K562 (cell line): ENCODE measurements at regions not wholly inside any gene's neighbourhood (a gene's known extent, or its start where the extent isn't known, plus 50 kb on each side); places are given as distances from the start of the nearest gene placed in this dataset.

Experiments
- CHD2 ChIP-seq: IDR thresholded peaks from 2 replicates; pipeline ENCODE4 v1.6.1; 2011; ENCODE audit warnings: low read depth, low read length
- KAT7 ChIP-seq: sonication (generic); formaldehyde crosslinking; IDR thresholded peaks from 2 replicates; pipeline ENCODE4 v1.8.0; 2022; ENCODE audit warnings: missing genetic modification reagents, mild to moderate bottlenecking, borderline replicate concordance
- MYC ChIP-seq, 2 experiments: fragments of 250-450 bp in 1 of 2; sonication (Bioruptor Pico) in 1 of 2; IDR thresholded peaks; 2 replicates each; pipeline versions ENCODE4 v1.5.1 to v1.6.1; 2012 to 2021; ENCODE audit warnings: low read depth in 2 of 2, borderline replicate concordance in 1 of 2, improper control_type of control experiment in 1 of 2, low read length in 1 of 2, mild to moderate bottlenecking in 1 of 2, moderate library complexity in 1 of 2
- POLR2A ChIP-seq: fragments of 450-650 bp; conservative IDR thresholded peaks from 2 replicates; pipeline ENCODE4 v1.6.1; 2016
- POLR2AphosphoS5 ChIP-seq: IDR thresholded peaks from 2 replicates; pipeline ENCODE4 v1.6.1; 2011; ENCODE audit warnings: mild to moderate bottlenecking, low read depth, low read length, moderate library complexity; ENCODE audit not compliant: control insufficient read depth, insufficient read depth
- ZC3H11A ChIP-seq: IDR thresholded peaks from 2 replicates; pipeline ENCODE4 v1.6.1; 2012; ENCODE audit warnings: low read depth, low read length, improper control_type of control experiment
- TF ChIP-seq, protein P1 (sequence below): fragments of 250-450 bp; sonication (Bioruptor Pico); IDR thresholded peaks from 2 replicates; pipeline ENCODE4 v1.4.0; 2020; ENCODE audit warnings: mild to moderate bottlenecking, moderate library complexity, borderline replicate concordance
- TF ChIP-seq, protein P2 (sequence below), 3 experiments: IDR thresholded peaks in 2 of 3; conservative IDR thresholded peaks in 1 of 3; 2 replicates each; pipeline ENCODE4 v1.5.1; 2011 to 2012; ENCODE audit warnings: low read length in 3 of 3, mild to moderate bottlenecking in 3 of 3, control low read depth in 2 of 3, improper control_type of control experiment in 1 of 3, inconsistent platforms in 1 of 3, low read depth in 1 of 3, mixed read lengths in 1 of 3, moderate library complexity in 1 of 3; ENCODE audit not compliant: insufficient read depth in 2 of 3
- TF ChIP-seq, protein P3 (sequence below): sonication (generic); formaldehyde crosslinking; IDR thresholded peaks from 2 replicates; pipeline ENCODE4 v1.8.0; 2022; ENCODE audit warnings: mild to moderate bottlenecking, low read depth, missing genetic modification reagents

DNA sequence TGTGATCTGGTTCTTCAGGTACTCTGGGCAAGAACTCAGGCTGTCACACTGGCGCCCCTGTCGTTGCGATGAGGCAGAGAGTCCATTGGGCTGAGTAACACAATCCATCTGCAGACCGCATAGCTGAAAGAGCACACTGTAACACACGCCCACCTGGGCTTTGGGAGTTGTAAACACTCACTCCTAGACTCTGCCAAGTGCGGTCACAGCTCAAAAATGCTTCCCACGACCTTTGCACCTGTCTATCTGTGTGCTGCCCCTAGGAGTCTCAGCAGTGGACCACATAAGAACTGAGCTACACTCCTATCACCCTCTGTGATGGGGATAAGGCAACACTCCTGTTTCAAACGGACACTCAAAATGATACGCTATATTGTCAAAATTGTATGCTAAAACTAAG lies 2028.3 kb downstream of the PCDH7 start:
- TF ChIP-seq CHD2 (no peak), ZC3H11A (no peak), MYC (IDR thresholded peaks at IDR 0.05; ENCODE audit: low read depth, low read length) (no peak), MYC (CRISPR knock-in tag; IDR thresholded peaks at IDR 0.05; ENCODE audit: borderline replicate concordance, low read depth) (no peak), POLR2A (no peak), POLR2AphosphoS5 (no peak), KAT7 (CRISPR knock-in tag) (no peak)
- TF ChIP-seq, protein P1, sequence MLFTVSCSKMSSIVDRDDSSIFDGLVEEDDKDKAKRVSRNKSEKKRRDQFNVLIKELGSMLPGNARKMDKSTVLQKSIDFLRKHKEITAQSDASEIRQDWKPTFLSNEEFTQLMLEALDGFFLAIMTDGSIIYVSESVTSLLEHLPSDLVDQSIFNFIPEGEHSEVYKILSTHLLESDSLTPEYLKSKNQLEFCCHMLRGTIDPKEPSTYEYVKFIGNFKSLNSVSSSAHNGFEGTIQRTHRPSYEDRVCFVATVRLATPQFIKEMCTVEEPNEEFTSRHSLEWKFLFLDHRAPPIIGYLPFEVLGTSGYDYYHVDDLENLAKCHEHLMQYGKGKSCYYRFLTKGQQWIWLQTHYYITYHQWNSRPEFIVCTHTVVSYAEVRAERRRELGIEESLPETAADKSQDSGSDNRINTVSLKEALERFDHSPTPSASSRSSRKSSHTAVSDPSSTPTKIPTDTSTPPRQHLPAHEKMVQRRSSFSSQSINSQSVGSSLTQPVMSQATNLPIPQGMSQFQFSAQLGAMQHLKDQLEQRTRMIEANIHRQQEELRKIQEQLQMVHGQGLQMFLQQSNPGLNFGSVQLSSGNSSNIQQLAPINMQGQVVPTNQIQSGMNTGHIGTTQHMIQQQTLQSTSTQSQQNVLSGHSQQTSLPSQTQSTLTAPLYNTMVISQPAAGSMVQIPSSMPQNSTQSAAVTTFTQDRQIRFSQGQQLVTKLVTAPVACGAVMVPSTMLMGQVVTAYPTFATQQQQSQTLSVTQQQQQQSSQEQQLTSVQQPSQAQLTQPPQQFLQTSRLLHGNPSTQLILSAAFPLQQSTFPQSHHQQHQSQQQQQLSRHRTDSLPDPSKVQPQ (CRISPR knock-in tag) = no peak
- TF ChIP-seq, protein P2, sequence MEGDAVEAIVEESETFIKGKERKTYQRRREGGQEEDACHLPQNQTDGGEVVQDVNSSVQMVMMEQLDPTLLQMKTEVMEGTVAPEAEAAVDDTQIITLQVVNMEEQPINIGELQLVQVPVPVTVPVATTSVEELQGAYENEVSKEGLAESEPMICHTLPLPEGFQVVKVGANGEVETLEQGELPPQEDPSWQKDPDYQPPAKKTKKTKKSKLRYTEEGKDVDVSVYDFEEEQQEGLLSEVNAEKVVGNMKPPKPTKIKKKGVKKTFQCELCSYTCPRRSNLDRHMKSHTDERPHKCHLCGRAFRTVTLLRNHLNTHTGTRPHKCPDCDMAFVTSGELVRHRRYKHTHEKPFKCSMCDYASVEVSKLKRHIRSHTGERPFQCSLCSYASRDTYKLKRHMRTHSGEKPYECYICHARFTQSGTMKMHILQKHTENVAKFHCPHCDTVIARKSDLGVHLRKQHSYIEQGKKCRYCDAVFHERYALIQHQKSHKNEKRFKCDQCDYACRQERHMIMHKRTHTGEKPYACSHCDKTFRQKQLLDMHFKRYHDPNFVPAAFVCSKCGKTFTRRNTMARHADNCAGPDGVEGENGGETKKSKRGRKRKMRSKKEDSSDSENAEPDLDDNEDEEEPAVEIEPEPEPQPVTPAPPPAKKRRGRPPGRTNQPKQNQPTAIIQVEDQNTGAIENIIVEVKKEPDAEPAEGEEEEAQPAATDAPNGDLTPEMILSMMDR (IDR thresholded peaks at IDR 0.05 in 2 of 3, conservative IDR thresholded peaks at IDR 0.05 in 1 of 3; ENCODE audit: insufficient read depth in 2 of 3, low read depth in 1 of 3, low read length in 3 of 3) = no peak
- TF ChIP-seq, protein P3, sequence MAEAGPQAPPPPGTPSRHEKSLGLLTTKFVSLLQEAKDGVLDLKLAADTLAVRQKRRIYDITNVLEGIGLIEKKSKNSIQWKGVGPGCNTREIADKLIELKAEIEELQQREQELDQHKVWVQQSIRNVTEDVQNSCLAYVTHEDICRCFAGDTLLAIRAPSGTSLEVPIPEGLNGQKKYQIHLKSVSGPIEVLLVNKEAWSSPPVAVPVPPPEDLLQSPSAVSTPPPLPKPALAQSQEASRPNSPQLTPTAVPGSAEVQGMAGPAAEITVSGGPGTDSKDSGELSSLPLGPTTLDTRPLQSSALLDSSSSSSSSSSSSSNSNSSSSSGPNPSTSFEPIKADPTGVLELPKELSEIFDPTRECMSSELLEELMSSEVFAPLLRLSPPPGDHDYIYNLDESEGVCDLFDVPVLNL (CRISPR knock-in tag) = no peak
